Body of pancreas (tissue), 4 donors: ENCODE measurements at regions not wholly inside any gene's neighbourhood (a gene's known extent, or its start where the extent isn't known, plus 50 kb on each side); places are given as distances from the start of the nearest gene placed in this dataset.

Experiments used
- CTCF ChIP-seq, 7 experiments: fragments of 450-650 bp in 4 of 7; fragments of 200-600 bp in 3 of 7; sonication (generic) in 3 of 7; IDR thresholded peaks; one replicate each; pipeline ENCODE4 v1.5.1; 2016 to 2019; ENCODE audit warnings: antibody characterized with exemption in 7 of 7
- POLR2A ChIP-seq, 3 donors: fragments of 450-650 bp; IDR thresholded peaks; one replicate each; pipeline ENCODE4 v1.6.1; 2016; ENCODE audit warnings: antibody characterized with exemption in 3 of 3, mild to moderate bottlenecking in 2 of 3

- TF ChIP-seq POLR2A (IDR thresholded peaks at IDR 0.05): no peak
- TF ChIP-seq CTCF (IDR thresholded peaks at IDR 0.05): no peak
Observed at GRCh38 chr9:107404736-107405135, 84.8 kb downstream of the KLF4 start.
